HepG2 (cell line): ENCODE measurements at regions not wholly inside any gene's neighbourhood (a gene's known extent, or its start where the extent isn't known, plus 50 kb on each side); places are given as distances from the start of the nearest gene placed in this dataset.

ENCODE experiments used
- AGO1 ChIP-seq: fragments of 200-400 bp; formaldehyde crosslinking; IDR thresholded peaks from 2 replicates; pipeline ENCODE4 v1.6.1; 2017; ENCODE audit warnings: mild to moderate bottlenecking, low read depth, low read length, moderate library complexity; ENCODE audit not compliant: poor library complexity, severe bottlenecking
- FOXK2 ChIP-seq: fragments of 450-650 bp; IDR thresholded peaks from 2 replicates; pipeline ENCODE4 v1.6.1; 2016
- GATA4 ChIP-seq: sonication (generic); IDR thresholded peaks from 2 replicates; pipeline ENCODE4 v1.6.1; 2016; ENCODE audit warnings: antibody characterized with exemption, low read depth, borderline replicate concordance
- HDAC1 ChIP-seq: sonication (generic); formaldehyde crosslinking; IDR thresholded peaks from 2 replicates; pipeline ENCODE4 v1.5.1; 2020; ENCODE audit warnings: mild to moderate bottlenecking, missing genetic modification reagents
- KAT7 ChIP-seq: IDR thresholded peaks from 2 replicates; pipeline ENCODE4 v1.6.1; 2018; ENCODE audit warnings: borderline replicate concordance, missing compliant biosample characterization
- MAFG ChIP-seq: sonication (generic); formaldehyde crosslinking; IDR thresholded peaks from 2 replicates; pipeline ENCODE4 v1.5.1; 2020; ENCODE audit warnings: mild to moderate bottlenecking, missing genetic modification reagents
- MAZ ChIP-seq, 2 experiments: sonication (generic) in 1 of 2; formaldehyde crosslinking in 1 of 2; IDR thresholded peaks; 2 replicates each; pipeline versions ENCODE4 v1.5.0 to v1.6.1; 2012 to 2020; ENCODE audit warnings: low read depth in 2 of 2, mild to moderate bottlenecking in 2 of 2, borderline replicate concordance in 1 of 2, improper control_type of control experiment in 1 of 2, low read length in 1 of 2, missing genetic modification reagents in 1 of 2, moderate library complexity in 1 of 2
- MYNN ChIP-seq: sonication (generic); formaldehyde crosslinking; IDR thresholded peaks from 2 replicates; pipeline ENCODE4 v1.4.0; 2020; ENCODE audit warnings: mild to moderate bottlenecking, low read depth, missing genetic modification reagents
- SOX13 ChIP-seq, 3 experiments: fragments of 450-650 bp in 1 of 3; sonication (generic) in 1 of 3; formaldehyde crosslinking in 1 of 3; IDR thresholded peaks in 2 of 3; conservative IDR thresholded peaks in 1 of 3; 2 replicates each; pipeline versions ENCODE4 v1.5.0 to v1.6.1; 2016 to 2020; ENCODE audit warnings: antibody characterized with exemption in 1 of 3, mild to moderate bottlenecking in 1 of 3, missing compliant biosample characterization in 1 of 3, missing genetic modification reagents in 1 of 3, moderate library complexity in 1 of 3
- U2AF1 ChIP-seq: fragments of 200-400 bp; formaldehyde crosslinking; optimal IDR thresholded peaks from 2 replicates; pipeline ENCODE3; 2017; ENCODE audit warnings: mild to moderate bottlenecking, low read depth, low read length
- ZNF296 ChIP-seq: sonication (generic); formaldehyde crosslinking; conservative IDR thresholded peaks from 2 replicates; pipeline ENCODE4 v1.5.0; 2020; ENCODE audit warnings: mild to moderate bottlenecking, missing genetic modification reagents
- ZNF468 ChIP-seq: sonication (generic); formaldehyde crosslinking; IDR thresholded peaks from 2 replicates; pipeline ENCODE4 v1.8.0; 2022; ENCODE audit warnings: mild to moderate bottlenecking, moderate library complexity, missing genetic modification reagents
- ZNF552 ChIP-seq: sonication (generic); formaldehyde crosslinking; IDR thresholded peaks from 2 replicates; pipeline ENCODE4 v1.9.0; 2022; ENCODE audit warnings: missing genetic modification reagents, mild to moderate bottlenecking, borderline replicate concordance
- ZNF816 ChIP-seq: sonication (generic); formaldehyde crosslinking; IDR thresholded peaks from 2 replicates; pipeline ENCODE4 v1.8.0; 2022; ENCODE audit warnings: missing genetic modification reagents, mild to moderate bottlenecking, borderline replicate concordance
- ZNF850 ChIP-seq: sonication (generic); formaldehyde crosslinking; conservative IDR thresholded peaks from 2 replicates; pipeline ENCODE4 v1.9.0; 2021; ENCODE audit warnings: mild to moderate bottlenecking, missing genetic modification reagents
- TF ChIP-seq, protein P1 (sequence below): sonication (generic); formaldehyde crosslinking; IDR thresholded peaks from 2 replicates; pipeline ENCODE4 v1.5.0; 2020; ENCODE audit warnings: mild to moderate bottlenecking, low read depth, missing genetic modification reagents, borderline replicate concordance
- TF ChIP-seq, protein P2 (sequence below): sonication (generic); formaldehyde crosslinking; IDR thresholded peaks from 2 replicates; pipeline ENCODE4 v1.4.0; 2020; ENCODE audit warnings: missing genetic modification reagents
- TF ChIP-seq, protein P3 (sequence below): sonication (generic); formaldehyde crosslinking; IDR thresholded peaks from 2 replicates; pipeline ENCODE4 v1.4.0; 2020; ENCODE audit warnings: missing genetic modification reagents, mild to moderate bottlenecking, borderline replicate concordance
- TF ChIP-seq, protein P4 (sequence below): sonication (generic); formaldehyde crosslinking; IDR thresholded peaks from 2 replicates; pipeline ENCODE4 v1.5.1; 2020; ENCODE audit warnings: missing genetic modification reagents, mild to moderate bottlenecking, borderline replicate concordance
- TF ChIP-seq, protein P5 (sequence below): sonication (generic); formaldehyde crosslinking; IDR thresholded peaks from 2 replicates; pipeline ENCODE4 v1.4.0; 2020; ENCODE audit warnings: mild to moderate bottlenecking, missing genetic modification reagents

DNA sequence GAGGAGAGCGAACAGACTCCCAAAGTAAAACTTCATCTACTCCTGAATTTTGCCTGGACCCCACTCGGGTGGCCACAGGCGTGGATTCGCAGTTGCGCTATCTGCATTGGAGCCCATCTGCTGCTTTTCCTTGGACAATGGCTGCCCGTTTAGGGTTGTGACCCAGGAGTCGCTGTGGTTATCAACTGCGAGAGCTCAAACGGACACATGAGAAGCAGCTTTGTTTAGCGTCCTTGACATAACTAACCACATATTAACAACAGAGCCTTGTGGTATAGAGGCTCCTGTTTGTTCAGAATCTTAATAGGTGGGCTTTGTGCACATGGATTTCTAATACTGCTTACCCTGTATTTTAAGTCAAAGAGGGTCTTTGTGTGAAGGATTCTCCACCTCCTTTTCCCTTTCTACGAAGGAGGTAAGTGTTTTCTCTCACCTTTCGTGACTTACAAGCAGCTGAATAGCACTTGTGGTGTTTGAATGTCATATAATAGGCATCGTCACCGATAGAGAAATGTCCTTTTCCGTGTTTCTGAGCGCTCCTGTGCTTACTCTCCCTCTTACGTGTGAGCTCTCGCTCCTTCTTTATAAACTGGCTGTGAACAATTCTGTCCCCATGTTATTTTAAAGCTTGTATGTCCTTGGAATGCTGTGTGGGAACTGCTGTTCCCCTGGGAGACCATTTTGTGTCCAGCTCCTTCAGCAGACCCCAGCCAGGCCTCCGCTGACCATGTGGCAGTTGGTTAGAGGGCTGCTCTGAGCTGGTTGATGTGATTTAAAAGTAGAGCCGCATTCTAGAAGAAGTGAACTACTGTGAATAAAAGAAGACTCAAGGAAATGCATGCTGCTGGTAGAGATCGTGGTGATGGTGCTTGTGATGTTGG, 441.4 kb downstream of the RPS6KC1 start (continued):
- TF ChIP-seq GATA4, result peak; percentile 62; the same call in 1 of the 2 replicates
- TF ChIP-seq, protein P1, sequence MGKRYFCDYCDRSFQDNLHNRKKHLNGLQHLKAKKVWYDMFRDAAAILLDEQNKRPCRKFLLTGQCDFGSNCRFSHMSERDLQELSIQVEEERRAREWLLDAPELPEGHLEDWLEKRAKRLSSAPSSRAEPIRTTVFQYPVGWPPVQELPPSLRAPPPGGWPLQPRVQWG (CRISPR knock-in tag), result no peak
- TF ChIP-seq, protein P2, sequence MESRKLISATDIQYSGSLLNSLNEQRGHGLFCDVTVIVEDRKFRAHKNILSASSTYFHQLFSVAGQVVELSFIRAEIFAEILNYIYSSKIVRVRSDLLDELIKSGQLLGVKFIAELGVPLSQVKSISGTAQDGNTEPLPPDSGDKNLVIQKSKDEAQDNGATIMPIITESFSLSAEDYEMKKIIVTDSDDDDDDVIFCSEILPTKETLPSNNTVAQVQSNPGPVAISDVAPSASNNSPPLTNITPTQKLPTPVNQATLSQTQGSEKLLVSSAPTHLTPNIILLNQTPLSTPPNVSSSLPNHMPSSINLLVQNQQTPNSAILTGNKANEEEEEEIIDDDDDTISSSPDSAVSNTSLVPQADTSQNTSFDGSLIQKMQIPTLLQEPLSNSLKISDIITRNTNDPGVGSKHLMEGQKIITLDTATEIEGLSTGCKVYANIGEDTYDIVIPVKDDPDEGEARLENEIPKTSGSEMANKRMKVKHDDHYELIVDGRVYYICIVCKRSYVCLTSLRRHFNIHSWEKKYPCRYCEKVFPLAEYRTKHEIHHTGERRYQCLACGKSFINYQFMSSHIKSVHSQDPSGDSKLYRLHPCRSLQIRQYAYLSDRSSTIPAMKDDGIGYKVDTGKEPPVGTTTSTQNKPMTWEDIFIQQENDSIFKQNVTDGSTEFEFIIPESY (CRISPR knock-in tag), result peak; percentile 82
- peak; percentile 68 for TF ChIP-seq SOX13 (IDR thresholded peaks at IDR 0.05)
- peak in 1 of 2 experiments; percentile 94; a peak in 2 of 4 replicates for TF ChIP-seq SOX13 (CRISPR knock-in tag; conservative IDR thresholded peaks at IDR 0.05 in 1 of 2, IDR thresholded peaks at IDR 0.05 in 1 of 2)
- no peak for TF ChIP-seq ZNF850 (CRISPR knock-in tag)
- TF ChIP-seq, protein P3, sequence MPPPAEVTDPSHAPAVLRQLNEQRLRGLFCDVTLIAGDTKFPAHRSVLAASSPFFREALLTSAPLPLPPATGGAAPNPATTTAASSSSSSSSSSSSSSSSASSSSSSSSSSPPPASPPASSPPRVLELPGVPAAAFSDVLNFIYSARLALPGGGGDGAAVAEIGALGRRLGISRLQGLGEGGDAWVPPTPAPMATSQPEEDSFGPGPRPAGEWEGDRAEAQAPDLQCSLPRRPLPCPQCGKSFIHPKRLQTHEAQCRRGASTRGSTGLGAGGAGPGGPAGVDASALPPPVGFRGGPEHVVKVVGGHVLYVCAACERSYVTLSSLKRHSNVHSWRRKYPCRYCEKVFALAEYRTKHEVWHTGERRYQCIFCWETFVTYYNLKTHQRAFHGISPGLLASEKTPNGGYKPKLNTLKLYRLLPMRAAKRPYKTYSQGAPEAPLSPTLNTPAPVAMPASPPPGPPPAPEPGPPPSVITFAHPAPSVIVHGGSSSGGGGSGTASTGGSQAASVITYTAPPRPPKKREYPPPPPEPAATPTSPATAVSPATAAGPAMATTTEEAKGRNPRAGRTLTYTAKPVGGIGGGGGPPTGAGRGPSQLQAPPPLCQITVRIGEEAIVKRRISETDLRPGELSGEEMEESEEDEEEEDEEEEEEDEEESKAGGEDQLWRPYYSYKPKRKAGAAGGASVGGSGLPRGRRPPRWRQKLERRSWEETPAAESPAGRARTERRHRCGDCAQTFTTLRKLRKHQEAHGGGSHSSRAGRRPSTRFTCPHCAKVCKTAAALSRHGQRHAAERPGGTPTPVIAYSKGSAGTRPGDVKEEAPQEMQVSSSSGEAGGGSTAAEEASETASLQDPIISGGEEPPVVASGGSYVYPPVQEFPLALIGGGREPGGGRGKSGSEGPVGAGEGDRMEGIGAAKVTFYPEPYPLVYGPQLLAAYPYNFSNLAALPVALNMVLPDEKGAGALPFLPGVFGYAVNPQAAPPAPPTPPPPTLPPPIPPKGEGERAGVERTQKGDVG, result peak; percentile 99; the same call in 1 of the 2 replicates
- no peak for TF ChIP-seq AGO1
- TF ChIP-seq MAFG (CRISPR knock-in tag), result no peak
- no peak for TF ChIP-seq KAT7 (CRISPR knock-in tag)
- no peak for TF ChIP-seq ZNF552 (CRISPR knock-in tag)
- TF ChIP-seq ZNF468 (CRISPR knock-in tag), result no peak
- TF ChIP-seq, protein P4, sequence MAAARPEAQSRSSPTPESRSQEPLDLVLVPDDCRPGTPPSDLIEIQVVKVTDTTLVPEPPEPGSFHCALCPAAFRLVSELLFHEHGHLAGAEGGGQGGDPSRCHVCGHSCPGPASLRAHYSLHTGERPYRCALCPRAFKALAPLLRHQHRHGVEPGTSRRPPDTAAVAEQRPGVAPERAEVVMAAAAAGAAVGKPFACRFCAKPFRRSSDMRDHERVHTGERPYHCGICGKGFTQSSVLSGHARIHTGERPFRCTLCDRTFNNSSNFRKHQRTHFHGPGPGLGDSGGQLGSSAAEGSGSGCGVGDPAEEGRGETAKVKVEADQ (CRISPR knock-in tag), result 0 out of 2 replicates have a peak, but pooled peaks have one; percentile 36
- TF ChIP-seq MAZ (IDR thresholded peaks at IDR 0.05; ENCODE audit: borderline replicate concordance, low read depth, low read length), result no peak
- no peak for TF ChIP-seq MAZ (CRISPR knock-in tag; IDR thresholded peaks at IDR 0.05; ENCODE audit: low read depth)
- TF ChIP-seq, protein P5, sequence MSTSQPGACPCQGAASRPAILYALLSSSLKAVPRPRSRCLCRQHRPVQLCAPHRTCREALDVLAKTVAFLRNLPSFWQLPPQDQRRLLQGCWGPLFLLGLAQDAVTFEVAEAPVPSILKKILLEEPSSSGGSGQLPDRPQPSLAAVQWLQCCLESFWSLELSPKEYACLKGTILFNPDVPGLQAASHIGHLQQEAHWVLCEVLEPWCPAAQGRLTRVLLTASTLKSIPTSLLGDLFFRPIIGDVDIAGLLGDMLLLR, result no peak
- no peak for TF ChIP-seq FOXK2
- TF ChIP-seq U2AF1, result no peak
- TF ChIP-seq ZNF816 (CRISPR knock-in tag), result peak; percentile 65; the same call in 1 of the 2 replicates
- TF ChIP-seq MYNN (CRISPR knock-in tag), result no peak
- no peak for TF ChIP-seq ZNF296 (CRISPR knock-in tag)
- peak; percentile 71 for TF ChIP-seq HDAC1
